ENCODE measurements at regions not wholly inside any gene's neighbourhood (a gene's known extent, or its start where the extent isn't known, plus 50 kb on each side); places are given as distances from the start of the nearest gene placed in this dataset.

GRCh38 chr2:176856683-176857082 is 355.9 kb upstream of the HNRNPA3 start:
- TF ChIP-seq ZNF274 (IDR thresholded peaks at IDR 0.05; ENCODE audit: low read length) (no peak), ZNF274 (tag by site-specific recombination; IDR thresholded peaks at IDR 0.05; ENCODE audit: borderline replicate concordance) (no peak), ATF2 (tag by site-specific recombination; IDR thresholded peaks at IDR 0.05; ENCODE audit: low read depth) (no peak), ZNF121 (tag by site-specific recombination; IDR thresholded peaks at IDR 0.05) (no peak), PRDM1 (tag by site-specific recombination; IDR thresholded peaks at IDR 0.05) (no peak), ZNF561 (tag by site-specific recombination; IDR thresholded peaks at IDR 0.05; ENCODE audit: borderline replicate concordance) (no peak), ZNF37A (tag by site-specific recombination; IDR thresholded peaks at IDR 0.05) (no peak), ZNF518A (tag by site-specific recombination; conservative IDR thresholded peaks at IDR 0.05; ENCODE audit: low read depth) (no peak), INSM2 (tag by site-specific recombination; IDR thresholded peaks at IDR 0.05) (no peak), ZNF837 (tag by site-specific recombination; IDR thresholded peaks at IDR 0.05) (no peak), ELK4 (IDR thresholded peaks at IDR 0.05; ENCODE audit: borderline replicate concordance, low read depth, low read length) (no peak), PRDM10 (tag by site-specific recombination; IDR thresholded peaks at IDR 0.05) (no peak), ZBTB26 (tag by site-specific recombination; optimal IDR thresholded peaks at IDR 0.05) (no peak), ZNF548 (tag by site-specific recombination; IDR thresholded peaks at IDR 0.05) (no peak), ZNF664 (tag by site-specific recombination; IDR thresholded peaks at IDR 0.05) (no peak), ZFP41 (tag by site-specific recombination; IDR thresholded peaks at IDR 0.05; ENCODE audit: borderline replicate concordance) (no peak)
- no peaks in the 10 kb centered on the region for H3K9me3 ChIP-seq (ENCODE audit: control insufficient read depth, insufficient read depth, low read depth, low read length)
- no peaks in the 10 kb centered on the region for H3K4me1 ChIP-seq (ENCODE audit: control insufficient read depth, insufficient read depth, low read length)
- H3K27ac ChIP-seq (ENCODE audit: extremely low read depth, low read depth, low read length): no peak overlapping the region
- POLR2A ChIA-PET: no interaction called here
- no peaks in the 10 kb centered on the region for H3K36me3 ChIP-seq (ENCODE audit: control insufficient read depth in 2 of 2, insufficient read depth in 1 of 2, low read length in 2 of 2)
- CTCF ChIA-PET: interaction anchor here (0.7 kb wide), 1 partner anchor 9 kb away, joined by 3 read pairs; no protein-coding TSS in a partner anchor
- H3K4me3 ChIP-seq (ENCODE audit: low read depth, low read length): no peak overlapping the region
